Gastrocnemius medialis (tissue), 4 donors: ENCODE measurements at regions not wholly inside any gene's neighbourhood (a gene's known extent, or its start where the extent isn't known, plus 50 kb on each side); places are given as distances from the start of the nearest gene placed in this dataset.

ENCODE experiments used
- ATAC-seq, 2 donors: fragments of 150-250 bp; one replicate each; pipeline ENCODE4 v1.9.1; 2016
- DNase-seq, 2 donors: peaks; one replicate each; pipeline ENCODE4 v3.0.0-alpha.2; 2019
- H3K27ac ChIP-seq, 4 donors: fragments of 200-600 bp; sonication (generic); 1 replicate in 1 of 4; 2 replicates in 3 of 4; pipeline ENCODE4 v1.5.1; 2016 to 2018; ENCODE audit warnings: mild to moderate bottlenecking in 2 of 4, moderate library complexity in 1 of 4
- H3K27me3 ChIP-seq, 3 donors: fragments of 200-600 bp; sonication (generic) in 2 of 3; 1 replicate in 1 of 3; 2 replicates in 2 of 3; pipeline versions ENCODE4 v1.5.1 to v1.6.0; 2016 to 2019; ENCODE audit warnings: mild to moderate bottlenecking in 1 of 3, moderate library complexity in 1 of 3
- H3K36me3 ChIP-seq, 2 donors: fragments of 200-600 bp; sonication (generic) in 1 of 2; one replicate each; pipeline ENCODE4 v1.5.1; 2017 to 2018
- H3K4me1 ChIP-seq, 2 donors: fragments of 200-600 bp; sonication (generic) in 1 of 2; one replicate each; pipeline ENCODE4 v1.5.1; 2016 to 2017; ENCODE audit warnings: mild to moderate bottlenecking in 2 of 2
- H3K4me3 ChIP-seq, 4 donors: fragments of 200-600 bp; sonication (generic) in 3 of 4; 1 replicate in 1 of 4; 2 replicates in 3 of 4; pipeline ENCODE4 v1.5.1; 2016 to 2019; ENCODE audit warnings: mild to moderate bottlenecking in 2 of 4
- H3K9me3 ChIP-seq, 3 donors: fragments of 200-600 bp; sonication (generic) in 2 of 3; 1 replicate in 1 of 3; 2 replicates in 2 of 3; pipeline ENCODE4 v1.5.1; 2016 to 2019
- CTCF ChIP-seq, 5 experiments: fragments of 450-650 bp in 3 of 5; fragments of 200-600 bp in 2 of 5; sonication (generic) in 2 of 5; IDR thresholded peaks in 4 of 5; conservative IDR thresholded peaks in 1 of 5; 1 replicate in 4 of 5; 2 replicates in 1 of 5; pipeline ENCODE4 v1.5.1; 2016 to 2019; ENCODE audit warnings: antibody characterized with exemption in 5 of 5, mild to moderate bottlenecking in 3 of 5, moderate library complexity in 3 of 5
- POLR2A ChIP-seq, 2 donors: fragments of 450-650 bp; IDR thresholded peaks; one replicate each; pipeline ENCODE4 v1.6.1; 2017; ENCODE audit warnings: antibody characterized with exemption in 2 of 2, mild to moderate bottlenecking in 2 of 2, moderate library complexity in 2 of 2
- in situ Hi-C, 4 donors: fragments of 200-750 bp; cut with MboI; loops; one replicate each; pipeline versions ENCODE4 v1.15.0 to v1.8.0; 2017; ENCODE audit warnings: low sequenced_read_pairs in 4 of 4
- intact Hi-C: fragments of 100-400 bp; cut with DNase I; formaldehyde crosslinking; loops from one replicate; pipeline ENCODE4 v1.15.1; 2023; ENCODE audit warnings: low total_unique reads

GRCh38 chr11:26898799-26899198 is 95.1 kb upstream of the FIBIN start:
- Histone ChIP-seq H3K27me3 (no peaks in the 10 kb centered on the region), H3K9me3 (no peaks in the 10 kb centered on the region), H3K4me3 (no peak overlapping the region), H3K4me1 (no peaks in the 10 kb centered on the region), H3K27ac (no peak overlapping the region), H3K36me3 (no peaks in the 10 kb centered on the region)
- intact Hi-C loops: no loop called here
- in situ Hi-C loops: no loop called here
- ATAC-seq (no peak), DNase-seq (no peak)
- TF ChIP-seq CTCF (IDR thresholded peaks at IDR 0.05 in 4 of 5, conservative IDR thresholded peaks at IDR 0.05 in 1 of 5): no peak
- TF ChIP-seq POLR2A (IDR thresholded peaks at IDR 0.05): no peak

GRCh38 chr11:26901162-26901561 is 92.8 kb upstream of the FIBIN start:
- DNase-seq (no peak), ATAC-seq (no peak)
- Histone ChIP-seq H3K27ac (no peak overlapping the region), H3K9me3 (no peaks in the 10 kb centered on the region), H3K4me1 (no peaks in the 10 kb centered on the region), H3K36me3 (no peaks in the 10 kb centered on the region), H3K27me3 (no peaks in the 10 kb centered on the region), H3K4me3 (no peak overlapping the region)
- no peak for TF ChIP-seq CTCF (IDR thresholded peaks at IDR 0.05 in 4 of 5, conservative IDR thresholded peaks at IDR 0.05 in 1 of 5)
- intact Hi-C loops (no loop called here), in situ Hi-C loops (no loop called here)

GRCh38 chr11:26904132-26904531 is 89.8 kb upstream of the FIBIN start:
- no peaks in the 10 kb centered on the region for H3K4me1 ChIP-seq
- TF ChIP-seq CTCF (IDR thresholded peaks at IDR 0.05 in 4 of 5, conservative IDR thresholded peaks at IDR 0.05 in 1 of 5): no peak
- TF ChIP-seq POLR2A (IDR thresholded peaks at IDR 0.05): no peak
- no peak for ATAC-seq
- H3K36me3 ChIP-seq: no peaks in the 10 kb centered on the region
- no peaks in the 10 kb centered on the region for H3K9me3 ChIP-seq
- no peak overlapping the region for H3K4me3 ChIP-seq
- intact Hi-C loops (no loop called here), in situ Hi-C loops (no loop called here)
- H3K27ac ChIP-seq: no peak overlapping the region
- DNase-seq: no peak
- no peaks in the 10 kb centered on the region for H3K27me3 ChIP-seq

GRCh38 chr11:26904801-26905200 is 89.1 kb upstream of the FIBIN start:
- intact Hi-C loops (no loop called here), in situ Hi-C loops (no loop called here)
- H3K9me3 ChIP-seq: no peaks in the 10 kb centered on the region
- ATAC-seq (no peak), DNase-seq (no peak)
- no peaks in the 10 kb centered on the region for H3K36me3 ChIP-seq
- no peaks in the 10 kb centered on the region for H3K4me1 ChIP-seq
- no peak overlapping the region for H3K27ac ChIP-seq
- no peak for TF ChIP-seq CTCF (IDR thresholded peaks at IDR 0.05 in 4 of 5, conservative IDR thresholded peaks at IDR 0.05 in 1 of 5)
- H3K27me3 ChIP-seq: no peaks in the 10 kb centered on the region
- H3K4me3 ChIP-seq: no peak overlapping the region

- Histone ChIP-seq H3K36me3 (no peaks in the 10 kb centered on the region), H3K4me1 (no peaks in the 10 kb centered on the region), H3K27me3 (no peaks in the 10 kb centered on the region), H3K9me3 (no peaks in the 10 kb centered on the region), H3K27ac (no peak overlapping the region), H3K4me3 (no peak overlapping the region)
- no peak for TF ChIP-seq CTCF (IDR thresholded peaks at IDR 0.05 in 4 of 5, conservative IDR thresholded peaks at IDR 0.05 in 1 of 5)
- no peak for TF ChIP-seq POLR2A (IDR thresholded peaks at IDR 0.05)
- DNase-seq (no peak), ATAC-seq (peak in 1 of 2 donors; percentile 42)
- intact Hi-C loops (no loop called here), in situ Hi-C loops (no loop called here)
Observed at GRCh38 chr11:26905368-26905767, 88.5 kb upstream of the FIBIN start.
